K562 (cell line): ENCODE measurements at regions not wholly inside any gene's neighbourhood (a gene's known extent, or its start where the extent isn't known, plus 50 kb on each side); places are given as distances from the start of the nearest gene placed in this dataset.

Experiments used
- HDAC1 ChIP-seq, 2 experiments: fragments of 450-650 bp; IDR thresholded peaks; 2 replicates each; pipeline ENCODE4 v1.6.1; 2016 to 2017; ENCODE audit warnings: inconsistent platforms in 1 of 2, mild to moderate bottlenecking in 1 of 2, moderate library complexity in 1 of 2
- ILF3 ChIP-seq: fragments of 450-650 bp; IDR thresholded peaks from 2 replicates; pipeline ENCODE4 v1.6.1; 2018; ENCODE audit warnings: antibody characterized with exemption, mild to moderate bottlenecking, moderate library complexity, borderline replicate concordance
- TF ChIP-seq, protein P1 (sequence below): fragments of 250-450 bp; sonication (Bioruptor Pico); IDR thresholded peaks from 2 replicates; pipeline ENCODE4 v1.5.0; 2020; ENCODE audit warnings: mild to moderate bottlenecking, borderline replicate concordance

DNA sequence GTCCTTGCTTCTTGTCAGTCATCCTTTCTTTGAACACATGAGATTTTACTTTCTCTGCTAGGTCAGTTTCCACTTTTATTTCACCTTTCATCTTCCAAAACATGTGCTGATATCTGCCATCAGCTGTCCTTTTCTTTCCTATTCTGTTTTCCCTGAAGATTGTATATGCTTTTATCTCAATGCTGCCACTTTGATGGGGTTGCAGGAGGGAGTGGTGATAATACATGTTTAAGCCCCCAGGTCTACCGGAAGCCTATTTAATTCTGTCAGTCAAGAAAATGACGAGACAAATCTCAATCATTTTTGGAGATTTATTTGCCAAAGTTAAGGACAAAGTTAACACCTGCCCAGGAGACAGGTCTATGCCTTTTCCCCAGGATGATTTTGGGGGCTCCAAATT, 73.8 kb downstream of the MRPL32 start:
- TF ChIP-seq HDAC1 (IDR thresholded peaks at IDR 0.05) = no peak
- TF ChIP-seq, protein P1, sequence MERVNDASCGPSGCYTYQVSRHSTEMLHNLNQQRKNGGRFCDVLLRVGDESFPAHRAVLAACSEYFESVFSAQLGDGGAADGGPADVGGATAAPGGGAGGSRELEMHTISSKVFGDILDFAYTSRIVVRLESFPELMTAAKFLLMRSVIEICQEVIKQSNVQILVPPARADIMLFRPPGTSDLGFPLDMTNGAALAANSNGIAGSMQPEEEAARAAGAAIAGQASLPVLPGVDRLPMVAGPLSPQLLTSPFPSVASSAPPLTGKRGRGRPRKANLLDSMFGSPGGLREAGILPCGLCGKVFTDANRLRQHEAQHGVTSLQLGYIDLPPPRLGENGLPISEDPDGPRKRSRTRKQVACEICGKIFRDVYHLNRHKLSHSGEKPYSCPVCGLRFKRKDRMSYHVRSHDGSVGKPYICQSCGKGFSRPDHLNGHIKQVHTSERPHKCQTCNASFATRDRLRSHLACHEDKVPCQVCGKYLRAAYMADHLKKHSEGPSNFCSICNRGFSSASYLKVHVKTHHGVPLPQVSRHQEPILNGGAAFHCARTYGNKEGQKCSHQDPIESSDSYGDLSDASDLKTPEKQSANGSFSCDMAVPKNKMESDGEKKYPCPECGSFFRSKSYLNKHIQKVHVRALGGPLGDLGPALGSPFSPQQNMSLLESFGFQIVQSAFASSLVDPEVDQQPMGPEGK (CRISPR knock-in tag) = no peak
- no peak for TF ChIP-seq ILF3
